GM18508 (cell line): ENCODE measurements at regions not wholly inside any gene's neighbourhood (a gene's known extent, or its start where the extent isn't known, plus 50 kb on each side); places are given as distances from the start of the nearest gene placed in this dataset.

Experiments
- ATAC-seq: cut with Tn5 transposase; IDR thresholded peaks from one replicate; pipeline ENCODE4 v1.9.1; 2021; ENCODE audit warnings: moderate number of reproducible peaks; ENCODE audit not compliant: insufficient read depth, unreplicated experiment

- no peak for ATAC-seq
These were observed 643.8 kb downstream of the SORCS1 start for GRCh38 chr10:106520698-106521097.

GRCh38 chr10:106519376-106520030, 645.0 kb downstream of the SORCS1 start:
- no peak for ATAC-seq

GRCh38 chr10:106515206-106515790, 649.2 kb downstream of the SORCS1 start:
- ATAC-seq: no peak

GRCh38 chr10:106513352-106513771, 651.1 kb downstream of the SORCS1 start:
- no peak for ATAC-seq

GRCh38 chr10:106511917-106512316, 652.6 kb downstream of the SORCS1 start:
- ATAC-seq: no peak

GRCh38 chr10:106508950-106509349, 655.6 kb downstream of the SORCS1 start:
- ATAC-seq: no peak

GRCh38 chr10:106506526-106507283, 657.8 kb downstream of the SORCS1 start:
- no peak for ATAC-seq

- no peak for ATAC-seq
These were observed 660.0 kb downstream of the SORCS1 start for GRCh38 chr10:106504536-106504935.

GRCh38 chr10:106502641-106503040, 661.9 kb downstream of the SORCS1 start:
- no peak for ATAC-seq

- ATAC-seq: no peak
These were observed 663.5 kb downstream of the SORCS1 start for GRCh38 chr10:106500925-106501525.

- no peak for ATAC-seq
These were observed 664.2 kb downstream of the SORCS1 start for GRCh38 chr10:106500041-106500924.

GRCh38 chr10:106499448-106499847, 665.1 kb downstream of the SORCS1 start:
- no peak for ATAC-seq

GRCh38 chr10:106498675-106499074, 665.8 kb downstream of the SORCS1 start:
- no peak for ATAC-seq

- ATAC-seq: no peak
These were observed 668.6 kb downstream of the SORCS1 start for GRCh38 chr10:106495931-106496330.

- no peak for ATAC-seq
These were observed 670.8 kb downstream of the SORCS1 start for GRCh38 chr10:106493751-106494150.

- ATAC-seq: no peak
These were observed 671.3 kb downstream of the SORCS1 start for GRCh38 chr10:106493226-106493625.

GRCh38 chr10:106487726-106488125, 676.8 kb downstream of the SORCS1 start:
- no peak for ATAC-seq

GRCh38 chr10:106481598-106482275, 682.8 kb downstream of the SORCS1 start:
- ATAC-seq: no peak

- ATAC-seq: no peak
These were observed 684.9 kb downstream of the SORCS1 start for GRCh38 chr10:106479636-106480035.

- no peak for ATAC-seq
These were observed 689.6 kb downstream of the SORCS1 start for GRCh38 chr10:106474876-106475275.
